GM06990 (cell line): ENCODE measurements at regions not wholly inside any gene's neighbourhood (a gene's known extent, or its start where the extent isn't known, plus 50 kb on each side); places are given as distances from the start of the nearest gene placed in this dataset.

Experiments
- DNase-seq: peaks from one replicate; pipeline ENCODE4 v3.0.0-alpha.2; 2011; ENCODE audit not compliant: insufficient read length; ENCODE audit errors: extremely low read depth
- H3K27me3 ChIP-seq: replicated peaks from 2 replicates; pipeline ENCODE4 v1.6.0; 2011; ENCODE audit warnings: low read length; ENCODE audit not compliant: control insufficient read depth, insufficient read depth
- H3K36me3 ChIP-seq: 2 replicates; pipeline ENCODE4 v1.5.1; 2011; ENCODE audit warnings: low read length; ENCODE audit not compliant: control insufficient read depth, insufficient read depth
- H3K4me3 ChIP-seq: replicated peaks from 2 replicates; pipeline ENCODE4 v1.5.1; 2011; ENCODE audit warnings: low read depth, mild to moderate bottlenecking, control low read depth, low read length
- TF ChIP-seq, protein P1 (sequence below): IDR thresholded peaks from 2 replicates; pipeline ENCODE4 v1.5.1; 2011; ENCODE audit warnings: low read length, control low read depth, mild to moderate bottlenecking, inconsistent platforms; ENCODE audit not compliant: insufficient read depth, poor library complexity, severe bottlenecking

DNA sequence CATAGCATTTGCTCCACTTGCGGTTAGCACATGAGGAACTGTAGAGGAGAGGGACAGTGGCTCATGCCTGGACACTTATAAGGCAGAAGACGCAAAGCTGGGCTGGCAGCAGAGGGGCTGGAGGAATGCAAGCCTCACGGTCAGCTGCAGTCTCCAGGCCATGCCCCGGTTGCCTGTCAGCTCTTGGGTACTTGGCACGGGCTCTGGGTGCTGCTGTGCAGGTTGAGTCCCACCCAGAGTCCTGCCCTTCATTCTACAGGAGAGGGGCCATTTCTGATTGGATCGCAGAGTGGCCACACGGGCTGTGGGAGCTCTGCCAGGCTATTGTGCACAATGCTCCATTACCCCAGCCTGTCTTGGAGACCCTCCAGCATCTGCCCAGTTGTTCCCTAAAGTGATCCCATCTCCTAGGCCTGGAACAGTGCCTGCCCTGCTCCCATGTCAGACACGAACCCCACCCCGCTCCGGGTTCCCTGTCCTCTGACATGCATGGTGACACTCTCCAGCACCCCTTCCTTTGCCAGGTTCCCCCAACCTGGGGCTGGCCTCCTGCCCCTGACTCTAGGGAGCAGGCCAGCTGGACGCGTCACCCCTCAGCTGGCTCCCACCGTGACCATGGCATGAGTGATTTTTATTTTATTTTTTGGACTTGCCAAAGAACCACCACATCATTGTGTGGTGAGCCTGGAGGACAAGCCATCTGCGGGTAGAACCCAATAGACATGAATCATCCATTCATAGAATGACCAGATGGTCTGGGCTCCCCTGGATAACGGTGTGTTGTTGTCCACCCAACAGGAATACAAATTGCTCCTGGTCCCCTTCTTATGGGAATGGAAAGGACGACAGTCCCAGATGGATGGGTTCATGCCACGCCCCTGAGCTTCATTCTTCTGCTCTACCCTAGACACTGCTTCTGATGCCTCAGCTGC is 51.0 kb upstream of the KLF13 start:
- Histone ChIP-seq H3K36me3 (no peaks in the 10 kb centered on the region), H3K4me3 (no peak overlapping the region), H3K27me3 (no peaks in the 10 kb centered on the region)
- DNase-seq, result no peak
- TF ChIP-seq, protein P1, sequence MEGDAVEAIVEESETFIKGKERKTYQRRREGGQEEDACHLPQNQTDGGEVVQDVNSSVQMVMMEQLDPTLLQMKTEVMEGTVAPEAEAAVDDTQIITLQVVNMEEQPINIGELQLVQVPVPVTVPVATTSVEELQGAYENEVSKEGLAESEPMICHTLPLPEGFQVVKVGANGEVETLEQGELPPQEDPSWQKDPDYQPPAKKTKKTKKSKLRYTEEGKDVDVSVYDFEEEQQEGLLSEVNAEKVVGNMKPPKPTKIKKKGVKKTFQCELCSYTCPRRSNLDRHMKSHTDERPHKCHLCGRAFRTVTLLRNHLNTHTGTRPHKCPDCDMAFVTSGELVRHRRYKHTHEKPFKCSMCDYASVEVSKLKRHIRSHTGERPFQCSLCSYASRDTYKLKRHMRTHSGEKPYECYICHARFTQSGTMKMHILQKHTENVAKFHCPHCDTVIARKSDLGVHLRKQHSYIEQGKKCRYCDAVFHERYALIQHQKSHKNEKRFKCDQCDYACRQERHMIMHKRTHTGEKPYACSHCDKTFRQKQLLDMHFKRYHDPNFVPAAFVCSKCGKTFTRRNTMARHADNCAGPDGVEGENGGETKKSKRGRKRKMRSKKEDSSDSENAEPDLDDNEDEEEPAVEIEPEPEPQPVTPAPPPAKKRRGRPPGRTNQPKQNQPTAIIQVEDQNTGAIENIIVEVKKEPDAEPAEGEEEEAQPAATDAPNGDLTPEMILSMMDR, result no peak

DNA sequence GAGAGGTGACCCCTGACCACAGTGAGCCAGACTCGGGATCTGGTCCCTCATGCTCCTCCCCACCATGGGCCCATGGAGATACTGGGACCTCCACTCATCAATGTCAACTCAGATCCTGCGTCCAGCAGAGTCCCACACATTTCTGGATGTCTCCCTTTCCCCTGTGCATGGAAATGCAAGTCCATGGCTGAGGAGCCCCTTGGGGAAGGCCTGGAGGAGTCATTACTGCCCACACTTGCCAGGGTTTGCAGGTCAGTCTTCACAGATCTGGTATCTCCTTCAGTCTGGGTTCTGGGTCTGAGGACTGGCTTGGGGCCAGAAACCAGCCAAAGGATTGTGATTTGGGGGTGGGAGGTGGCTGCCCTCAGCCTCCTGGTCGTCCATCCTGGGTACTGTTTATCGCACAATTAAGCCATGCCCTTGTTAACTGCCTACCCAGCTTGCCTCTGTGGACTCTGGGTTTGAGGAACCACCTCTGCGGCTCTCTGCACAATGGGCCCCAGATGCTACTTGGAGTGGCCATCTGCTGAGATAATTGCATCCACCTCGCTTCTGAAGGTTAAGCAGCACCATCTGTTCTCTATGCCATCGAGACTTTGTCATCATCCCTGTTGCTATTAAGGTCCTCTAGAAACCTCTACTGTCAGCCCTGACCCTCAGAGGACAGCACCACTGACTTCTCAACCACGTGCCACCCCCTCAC is 49.9 kb upstream of the KLF13 start:
- TF ChIP-seq, protein P1, result no peak
- Histone ChIP-seq H3K36me3 (no peaks in the 10 kb centered on the region), H3K27me3 (no peaks in the 10 kb centered on the region), H3K4me3 (no peak overlapping the region)
- no peak for DNase-seq
